SIG-M5 treated with dmso at 0.1 percent for 504 hours (cell line): ENCODE measurements at regions not wholly inside any gene's neighbourhood (a gene's known extent, or its start where the extent isn't known, plus 50 kb on each side); places are given as distances from the start of the nearest gene placed in this dataset.
"Not testable (repeated sequence)": the region's sequence is repeated elsewhere in the genome, so short reads cannot be mapped to it uniquely, and the experiment has no call there.

Experiments used
- DNase-seq: peaks from one replicate; lab custom pipeline; 2025; ENCODE audit not compliant: unreplicated experiment; lab: John Stamatoyannopoulos, UW

DNA sequence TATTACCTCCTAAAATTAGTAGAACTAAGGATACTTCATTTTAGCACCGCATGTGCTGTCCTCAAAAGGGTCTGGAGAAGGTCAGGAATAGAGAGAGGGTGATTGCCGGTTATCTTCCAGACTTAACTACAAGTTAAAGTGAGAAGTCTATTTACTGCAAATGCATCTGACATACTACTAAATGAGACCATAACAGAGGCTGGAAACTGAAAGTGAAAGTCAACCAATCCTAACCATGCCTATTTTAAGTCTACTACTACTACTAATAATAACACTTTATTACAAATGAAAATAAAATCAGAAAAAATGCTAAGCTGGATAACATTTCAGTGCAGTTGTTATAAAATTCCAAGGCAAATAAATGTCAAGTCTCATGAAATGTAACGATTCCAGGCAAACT, 244.7 kb downstream of the KIF20B start:
- no peak for DNase-seq

DNA sequence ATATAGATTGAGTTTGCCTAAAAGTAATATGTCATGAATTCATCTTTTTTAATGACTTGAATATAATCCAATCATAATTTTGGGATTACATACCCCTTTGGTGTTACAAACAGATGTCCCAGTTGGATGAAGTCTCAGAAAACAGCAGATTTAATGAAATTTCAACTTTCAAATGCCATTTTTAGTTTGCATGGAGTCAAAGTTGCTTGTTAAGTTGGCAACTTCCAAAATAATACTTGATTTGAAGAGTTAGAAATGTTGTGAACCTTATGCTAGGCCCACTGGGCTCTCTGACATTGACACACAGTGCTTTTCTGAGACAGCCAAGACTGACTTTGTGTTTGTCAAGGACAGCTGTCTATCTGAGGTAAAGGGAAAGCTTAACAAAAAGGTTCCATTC, 248.1 kb downstream of the KIF20B start:
- no peak for DNase-seq

GRCh38 chr10:89952325-89952724, 250.9 kb downstream of the KIF20B start:
- no peak for DNase-seq

DNA sequence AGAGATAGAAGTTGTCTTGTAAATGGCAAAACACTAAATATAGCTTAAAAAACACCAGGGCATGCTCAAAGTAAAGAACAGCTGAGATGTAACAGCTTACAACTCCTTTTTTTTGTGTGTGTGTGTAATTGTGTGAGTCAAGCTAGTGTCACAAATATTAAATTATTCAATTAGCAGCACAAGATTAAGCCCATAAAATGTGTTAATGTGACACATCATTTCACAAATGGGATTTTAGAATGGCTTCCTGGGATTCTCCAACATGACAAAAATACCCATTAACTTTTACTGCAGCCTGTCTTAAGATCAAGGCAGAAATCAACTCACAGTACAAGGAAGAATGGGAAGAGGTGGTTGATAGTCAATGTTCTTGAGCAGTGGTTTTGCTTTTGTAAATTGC, 251.4 kb downstream of the KIF20B start:
- DNase-seq = no peak

DNA sequence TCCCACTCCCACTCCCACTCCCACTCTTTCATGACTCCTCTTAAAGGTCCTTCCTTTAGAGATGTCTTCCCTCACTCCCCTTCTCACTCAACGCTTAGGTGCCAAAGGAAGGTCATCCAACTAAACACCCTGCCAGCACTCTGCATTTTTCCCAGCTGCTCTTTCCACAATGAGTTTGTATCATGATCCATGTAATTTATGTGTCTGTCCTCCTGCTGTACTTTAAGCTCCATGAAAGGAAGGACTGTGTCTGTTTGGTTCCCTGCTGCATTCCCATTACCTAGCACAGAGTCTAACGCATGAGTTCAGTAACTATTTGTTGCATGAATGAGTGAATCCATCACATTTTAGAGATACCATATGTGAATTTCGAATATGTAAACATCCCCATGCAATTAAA, 252.7 kb downstream of the KIF20B start:
- DNase-seq = no peak

- peak; percentile 5 for DNase-seq
Observed at GRCh38 chr10:89954787-89955566, 253.6 kb downstream of the KIF20B start.

GRCh38 chr10:89959433-89960110, 258.2 kb downstream of the KIF20B start:
- no peak for DNase-seq

DNA sequence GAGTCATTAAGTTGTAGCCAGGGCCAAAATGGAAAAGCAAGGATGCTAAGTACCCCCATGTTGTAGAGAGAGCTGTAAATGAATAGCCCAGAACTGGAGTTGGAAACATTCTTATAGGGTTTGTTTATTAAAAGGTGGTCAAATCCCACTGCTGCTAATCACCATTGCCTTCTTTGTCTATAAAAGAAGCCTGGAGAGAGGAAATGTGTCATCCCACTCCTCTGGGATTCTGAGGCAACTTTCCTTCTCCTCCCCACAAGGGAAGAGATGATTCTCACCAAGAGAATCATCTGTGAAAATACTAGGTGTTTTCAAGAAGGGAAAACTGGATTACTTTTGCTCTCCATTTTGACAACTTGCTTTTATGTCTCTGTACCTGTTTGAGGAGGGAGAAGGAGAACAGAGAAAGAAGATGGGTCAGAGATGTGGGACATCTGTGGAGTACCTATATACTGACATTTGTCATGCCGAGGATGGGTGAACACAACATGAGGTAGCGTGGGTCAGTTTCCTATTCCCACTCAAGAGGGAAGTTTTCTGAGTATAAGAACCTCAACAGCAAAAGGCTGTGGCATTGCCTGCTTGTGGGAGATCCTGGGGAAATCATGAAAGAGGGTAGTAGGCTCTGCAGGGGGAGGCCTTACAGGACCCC, 262.2 kb downstream of the KIF20B start:
- no peak for DNase-seq

GRCh38 chr10:89966211-89966610, 264.8 kb downstream of the KIF20B start:
- no peak for DNase-seq

- no peak for DNase-seq
Observed at GRCh38 chr10:89973326-89973725, 271.9 kb downstream of the KIF20B start.

DNA sequence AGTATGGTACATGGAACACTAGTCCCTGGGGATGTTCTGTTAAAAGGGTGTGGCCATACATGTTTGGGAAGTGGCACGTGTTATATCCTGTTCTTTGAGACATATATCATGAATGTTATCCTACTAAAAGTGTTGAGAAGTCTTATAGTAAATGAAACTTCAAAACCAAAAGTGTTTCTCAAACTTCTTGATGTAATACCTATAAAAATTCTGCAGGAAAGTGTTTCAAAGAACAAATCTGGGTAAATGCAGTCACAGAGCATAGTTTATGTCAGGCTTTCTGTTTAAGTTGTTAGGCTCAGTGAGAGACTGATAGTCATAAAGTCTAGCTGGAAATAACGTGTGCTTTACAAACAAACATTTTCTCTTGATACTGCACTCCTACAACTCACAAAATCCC, 273.7 kb downstream of the KIF20B start:
- DNase-seq = no peak

- DNase-seq = no peak
Observed at GRCh38 chr10:89975771-89976170, 274.4 kb downstream of the KIF20B start.

DNA sequence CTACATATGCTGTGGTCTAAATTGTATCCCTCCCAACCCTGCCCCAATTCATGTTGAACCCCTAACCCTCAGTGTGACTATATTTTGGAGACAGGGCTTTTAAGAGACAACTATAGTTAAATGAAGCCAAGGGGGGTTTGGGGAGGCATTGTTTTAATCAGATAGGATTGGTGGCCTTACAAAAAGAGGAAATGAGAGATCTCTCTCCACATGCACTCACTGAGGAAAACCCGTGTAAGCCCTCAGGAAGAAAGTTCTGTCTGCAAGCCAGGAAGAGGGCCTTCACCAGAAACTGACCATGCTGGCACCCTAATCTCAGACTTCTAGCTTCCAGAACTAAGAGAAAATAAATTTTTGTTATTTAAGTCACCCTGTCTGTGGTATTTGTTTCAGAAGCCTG, 276.7 kb downstream of the KIF20B start:
- DNase-seq = no peak

- no peak for DNase-seq
Observed at GRCh38 chr10:89979726-89980125, 278.3 kb downstream of the KIF20B start.

GRCh38 chr10:89980166-89980565, 278.8 kb downstream of the KIF20B start:
- no peak for DNase-seq

- DNase-seq = no peak
Observed at GRCh38 chr10:89981891-89982290, 280.5 kb downstream of the KIF20B start.

DNA sequence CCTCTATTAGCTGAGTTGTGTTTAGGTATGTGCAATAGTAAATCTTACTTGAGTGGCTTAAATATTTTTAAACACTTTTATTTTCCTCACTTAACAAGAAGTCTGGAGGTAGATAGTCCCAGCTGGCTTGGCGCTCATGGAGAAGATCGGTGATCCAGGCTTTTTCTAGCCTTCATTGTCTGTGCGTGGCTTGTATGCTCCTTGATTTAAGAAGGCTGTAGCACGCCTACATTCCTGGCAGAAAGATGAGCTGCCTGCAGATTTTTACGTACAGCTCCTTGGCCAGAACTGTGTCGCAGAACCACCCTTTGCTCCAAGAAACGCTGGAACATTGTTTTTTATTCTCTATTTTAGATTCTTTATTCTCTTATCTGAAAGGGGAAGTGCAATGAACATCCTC, 284.1 kb downstream of the KIF20B start:
- DNase-seq = no peak

DNA sequence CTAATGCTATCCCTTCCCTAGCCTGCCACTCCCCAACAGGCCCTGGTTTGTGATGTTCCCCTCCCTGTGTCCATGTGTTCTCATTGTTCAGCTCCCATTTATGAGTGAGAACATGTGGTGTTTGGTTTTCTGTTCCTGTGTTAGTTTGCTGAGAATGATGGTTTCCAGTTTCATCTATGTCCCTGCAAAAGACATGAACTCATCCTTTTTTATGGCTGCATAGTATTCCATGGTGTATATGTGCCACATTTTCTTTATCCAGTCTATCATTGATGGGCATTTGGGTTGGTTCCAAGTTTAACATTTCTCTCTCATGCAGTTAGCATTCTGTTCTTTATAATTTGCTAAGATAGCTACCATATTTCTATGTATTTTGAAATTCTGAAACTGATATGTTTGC, 287.0 kb downstream of the KIF20B start:
- DNase-seq = not testable (repeated sequence)

DNA sequence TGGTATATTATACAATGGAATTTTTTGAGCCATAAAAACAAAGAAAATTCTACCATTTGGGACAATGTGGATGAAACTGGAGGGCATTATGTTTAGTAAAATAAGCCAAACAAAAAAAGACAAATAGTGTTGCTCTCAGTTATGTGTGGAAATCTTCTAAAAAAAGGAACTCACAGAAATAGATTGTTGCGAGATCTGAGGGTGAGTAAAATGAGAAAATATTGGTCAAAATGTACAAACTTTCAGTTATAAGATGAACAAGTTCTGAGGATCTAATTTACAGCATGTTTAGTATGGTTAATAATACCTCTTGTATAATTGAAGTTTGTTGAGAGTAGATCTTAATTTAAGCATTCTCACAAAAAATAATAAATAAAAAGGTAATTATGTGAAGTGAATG, 291.2 kb downstream of the KIF20B start:
- peak; percentile 42 for DNase-seq

- no peak for DNase-seq
Observed at GRCh38 chr10:90007226-90007625, 305.8 kb downstream of the KIF20B start.

- DNase-seq = not testable (repeated sequence)
Observed at GRCh38 chr10:90011281-90011680, 309.9 kb downstream of the KIF20B start.

GRCh38 chr10:90018819-90019218, 317.4 kb downstream of the KIF20B start:
- DNase-seq = no peak
